GM18519 (cell line): ENCODE measurements at regions not wholly inside any gene's neighbourhood (a gene's known extent, or its start where the extent isn't known, plus 50 kb on each side); places are given as distances from the start of the nearest gene placed in this dataset.

Source experiments
- ATAC-seq: cut with Tn5 transposase; IDR thresholded peaks from one replicate; pipeline ENCODE4 v1.9.1; 2021; ENCODE audit warnings: mild to moderate bottlenecking, moderate library complexity; ENCODE audit not compliant: unreplicated experiment, low FRiP score

GRCh38 chr12:25009496-25010092, 60.7 kb upstream of the BCAT1 start:
- ATAC-seq = no peak

DNA sequence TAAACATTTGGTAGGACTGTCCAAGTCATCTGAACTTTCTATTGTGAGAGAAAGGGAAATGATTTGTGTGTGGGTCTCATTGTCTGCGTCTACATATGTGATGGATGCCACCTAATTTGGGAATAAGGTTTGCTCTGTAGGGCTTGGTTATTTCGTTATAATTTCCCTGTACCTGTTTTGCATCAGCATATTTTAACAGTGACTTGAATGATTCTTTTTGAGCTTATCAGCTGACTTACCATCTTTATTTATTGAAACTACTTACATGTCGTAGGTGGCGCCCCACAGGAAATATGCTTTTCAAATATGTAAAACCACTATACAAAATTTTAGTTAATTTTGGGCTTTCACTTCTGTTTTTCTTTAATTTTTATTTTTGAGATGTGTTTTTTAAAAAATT, 56.5 kb upstream of the BCAT1 start:
- peak; percentile 50 for ATAC-seq

DNA sequence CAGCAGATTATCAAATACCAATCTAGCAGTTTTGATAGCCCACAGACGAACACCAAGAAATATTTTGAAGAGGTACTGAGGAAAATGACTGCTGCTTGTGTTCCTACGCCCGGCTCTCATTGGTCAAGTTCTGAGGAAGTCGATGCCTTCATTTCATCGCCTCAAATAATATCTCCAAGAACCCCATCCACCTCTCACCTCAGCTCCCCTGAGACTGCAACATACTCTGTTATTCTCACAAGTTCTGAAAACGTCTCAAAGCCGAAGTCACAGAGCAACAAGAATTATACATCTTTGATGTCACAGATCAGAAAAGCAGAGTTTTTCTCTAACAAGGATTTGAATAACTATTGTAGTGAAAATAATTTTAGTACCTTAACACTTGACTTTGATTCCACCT, 55.5 kb upstream of the BCAT1 start:
- peak; percentile 28 for ATAC-seq

DNA sequence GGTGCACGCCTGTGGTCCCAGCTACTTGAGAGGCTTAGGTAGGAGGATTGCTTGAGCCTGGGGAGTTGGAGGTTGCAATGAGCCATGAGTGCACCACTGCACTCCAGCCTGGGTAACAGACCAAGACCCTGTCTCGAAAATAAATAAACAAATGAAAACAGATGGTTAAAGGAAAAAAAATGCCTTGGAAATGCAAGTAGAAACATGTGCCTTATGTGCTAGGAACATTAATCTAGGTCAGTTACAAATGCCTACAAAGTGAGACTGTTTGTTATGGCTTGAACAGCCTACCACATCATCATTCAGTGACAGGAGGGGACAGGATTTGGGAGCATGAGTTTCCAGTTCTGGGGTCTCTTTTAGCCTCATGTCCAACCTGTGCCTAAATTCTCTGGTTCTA, 52.4 kb upstream of the BCAT1 start:
- no peak for ATAC-seq
